IgD-negative memory B cell (primary cell): ENCODE measurements at regions not wholly inside any gene's neighbourhood (a gene's known extent, or its start where the extent isn't known, plus 50 kb on each side); places are given as distances from the start of the nearest gene placed in this dataset.
"Not testable (repeated sequence)": the region's sequence is repeated elsewhere in the genome, so short reads cannot be mapped to it uniquely, and the experiment has no call there.

Experiments
- H3K27ac Mint-ChIP-seq, 3 donors: one replicate each; pipeline ENCODE4 v1.8.0; 2020 to 2022; ENCODE audit warnings: mild to moderate bottlenecking in 3 of 3, mixed read lengths in 3 of 3, moderate library complexity in 1 of 3
- H3K27me3 Mint-ChIP-seq: one replicate; pipeline ENCODE4 v1.8.0; 2021; ENCODE audit warnings: mixed read lengths
- H3K36me3 Mint-ChIP-seq: one replicate; pipeline ENCODE4 v1.8.0; 2020; ENCODE audit warnings: mild to moderate bottlenecking, mixed read lengths
- H3K4me1 Mint-ChIP-seq, 3 donors: one replicate each; pipeline ENCODE4 v1.8.0; 2020 to 2022; ENCODE audit warnings: mixed read lengths in 3 of 3, mild to moderate bottlenecking in 1 of 3
- H3K4me3 Mint-ChIP-seq, 4 donors: one replicate each; pipeline ENCODE4 v1.8.0; 2020 to 2022; ENCODE audit warnings: mild to moderate bottlenecking in 4 of 4, mixed read lengths in 4 of 4, moderate library complexity in 3 of 4
- H3K9me3 Mint-ChIP-seq, 3 donors: one replicate each; pipeline ENCODE4 v1.8.0; 2020 to 2021; ENCODE audit warnings: mixed read lengths in 3 of 3, mild to moderate bottlenecking in 1 of 3

DNA sequence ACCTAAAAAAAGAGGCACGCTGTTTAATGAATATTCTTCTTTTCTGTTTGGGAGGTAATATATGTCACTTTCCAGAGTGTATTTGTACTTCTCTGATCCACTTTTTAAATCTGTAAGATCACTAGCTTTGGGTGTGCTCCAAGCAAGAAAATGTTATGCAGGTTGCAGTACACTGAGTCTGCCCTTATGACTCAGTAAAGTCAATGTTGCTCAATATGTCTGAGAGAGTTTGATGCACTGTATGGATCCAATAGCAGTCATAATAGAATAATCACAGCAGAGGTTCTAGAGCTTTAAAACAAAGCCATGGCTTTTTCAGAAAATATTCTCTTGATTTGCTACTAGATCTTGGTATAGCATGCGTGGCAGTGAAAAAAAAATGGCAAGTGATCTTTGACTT lies 525.3 kb upstream of the HTR1E start:
- Mint-ChIP-seq H3K4me3 (no peak overlapping the region), H3K36me3 (no peaks in the 10 kb centered on the region), H3K27me3 (no peaks in the 10 kb centered on the region), H3K9me3 (peaks cover 0 to 6% (median 2%) of the 10 kb centered on the region in 3 donors), H3K27ac (no peak overlapping the region), H3K4me1 (no peaks in the 10 kb centered on the region)

DNA sequence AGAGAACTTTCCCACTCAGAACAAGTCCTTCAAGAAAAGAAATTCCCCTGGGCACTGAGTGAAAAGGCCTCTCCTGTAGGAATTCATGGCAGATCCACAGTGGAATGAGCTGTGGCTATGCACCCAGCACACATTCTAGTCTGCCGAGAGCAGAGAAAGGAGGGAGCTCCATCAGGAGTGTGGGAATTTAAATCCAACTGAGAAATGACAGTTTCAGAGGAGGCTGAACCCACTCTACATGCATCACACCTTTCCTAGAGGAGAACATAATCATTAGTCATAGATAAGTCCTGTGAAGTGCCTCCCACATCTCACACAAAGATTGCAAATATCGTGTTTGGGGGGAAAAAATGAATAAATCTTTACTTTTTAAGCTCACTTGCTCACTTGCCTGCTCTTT lies 530.2 kb upstream of the HTR1E start:
- Mint-ChIP-seq H3K4me1 (no peaks in the 10 kb centered on the region), H3K27ac (no peak overlapping the region), H3K27me3 (no peaks in the 10 kb centered on the region), H3K36me3 (no peaks in the 10 kb centered on the region), H3K9me3 (peaks cover 2 to 8% (median 3%) of the 10 kb centered on the region in 3 donors), H3K4me3 (no peak overlapping the region)

DNA sequence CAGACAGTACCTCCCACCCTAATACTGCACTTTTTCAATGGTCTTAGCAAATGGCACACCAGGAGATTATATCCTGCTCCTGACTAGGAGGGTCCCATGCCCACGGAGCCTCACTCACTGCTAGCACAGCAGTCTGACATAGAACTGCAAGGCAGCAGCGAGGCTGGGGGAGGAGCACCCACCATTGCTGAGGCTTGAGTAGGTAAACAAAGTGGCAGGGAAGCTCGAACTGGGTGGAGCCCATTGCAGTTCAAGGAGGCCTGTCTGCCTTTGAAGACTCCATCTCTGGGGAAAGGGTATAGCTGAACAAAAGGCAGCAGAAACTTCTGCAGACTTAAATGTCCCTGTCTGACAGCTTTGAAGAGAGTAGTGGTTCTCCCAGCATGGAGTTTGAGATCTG lies 544.5 kb upstream of the HTR1E start:
- H3K9me3 Mint-ChIP-seq, result peaks cover 3 to 18% (median 9%) of the 10 kb centered on the region in 3 donors
- H3K27me3 Mint-ChIP-seq, H3K4me1 Mint-ChIP-seq, H3K4me3 Mint-ChIP-seq, H3K36me3 Mint-ChIP-seq, H3K27ac Mint-ChIP-seq: not testable (repeated sequence)

DNA sequence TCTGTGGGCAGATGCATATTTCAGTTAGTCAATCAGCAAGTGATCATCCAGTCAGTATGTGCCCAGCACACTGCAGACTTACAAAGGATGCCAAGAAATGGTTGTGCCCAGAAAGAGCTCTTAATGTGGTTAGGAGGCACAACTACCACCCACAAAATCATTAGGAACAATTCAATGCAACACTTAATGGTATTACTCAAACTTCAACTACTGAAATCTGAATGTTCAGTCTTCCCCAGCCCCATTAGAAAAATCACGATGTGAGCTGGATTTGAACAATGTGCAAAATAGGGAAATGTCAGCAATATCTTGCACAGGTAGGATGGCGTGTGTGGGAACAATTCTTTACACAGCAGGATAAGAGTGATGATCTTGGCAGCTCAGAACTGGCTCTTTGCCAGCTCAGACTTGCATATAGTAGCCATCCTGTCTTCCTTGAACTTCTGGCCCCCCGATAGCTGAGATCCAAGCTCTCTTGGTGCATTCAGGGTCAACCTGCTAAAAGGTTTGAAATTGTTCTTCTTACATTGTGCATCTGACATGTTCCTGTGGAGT lies 556.7 kb upstream of the HTR1E start:
- Mint-ChIP-seq H3K4me3 (no peak overlapping the region), H3K27ac (no peak overlapping the region), H3K27me3 (no peaks in the 10 kb centered on the region), H3K9me3 (peaks cover 0 to 10% (median 3%) of the 10 kb centered on the region in 3 donors), H3K36me3 (no peaks in the 10 kb centered on the region), H3K4me1 (no peaks in the 10 kb centered on the region)

DNA sequence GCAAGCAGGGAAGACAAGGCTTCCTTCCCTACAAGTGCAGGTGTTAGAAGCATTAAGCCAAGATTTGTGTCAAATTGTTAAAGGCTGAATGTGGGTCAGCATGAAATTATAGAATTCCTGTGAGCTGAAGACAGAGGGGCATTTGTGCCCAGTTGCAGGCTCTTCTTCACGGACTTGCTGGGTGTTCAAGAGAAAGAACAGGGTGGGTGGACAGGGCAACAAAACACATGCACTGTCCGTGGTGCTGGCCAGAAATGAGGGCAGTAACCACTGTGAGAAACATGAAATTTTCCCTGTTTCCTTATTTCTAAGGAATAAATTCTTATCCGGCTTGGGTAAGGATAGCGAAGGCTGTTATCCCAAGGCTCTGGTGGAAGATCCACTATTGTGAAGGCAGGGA lies 579.5 kb upstream of the HTR1E start:
- no peaks in the 10 kb centered on the region for H3K4me1 Mint-ChIP-seq
- no peak overlapping the region for H3K4me3 Mint-ChIP-seq
- no peaks in the 10 kb centered on the region for H3K36me3 Mint-ChIP-seq
- peaks cover 0 to 7% (median 0%) of the 10 kb centered on the region in 3 donors for H3K9me3 Mint-ChIP-seq
- peaks cover 1% of the 10 kb centered on the region for H3K27me3 Mint-ChIP-seq
- no peak overlapping the region for H3K27ac Mint-ChIP-seq

DNA sequence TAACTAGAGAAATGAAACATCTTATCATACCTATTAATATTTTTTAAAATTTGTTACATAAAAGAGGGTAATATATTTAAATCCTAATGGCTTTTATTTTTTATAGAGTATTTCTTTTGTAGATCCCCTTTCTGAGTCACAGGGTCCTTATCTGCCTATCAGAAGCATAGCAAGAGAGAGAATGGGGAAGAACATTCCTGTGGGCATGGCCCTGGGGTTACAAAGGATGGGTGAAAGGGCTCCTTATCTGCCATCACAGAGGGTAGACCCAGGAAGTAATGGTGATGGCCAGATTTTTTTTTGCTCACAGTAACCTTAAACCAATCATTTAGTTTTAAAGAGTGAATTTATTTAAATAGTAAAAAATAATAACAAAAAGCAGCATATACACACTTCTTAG lies 582.1 kb upstream of the HTR1E start:
- H3K27me3 Mint-ChIP-seq, result peaks cover 1% of the 10 kb centered on the region
- no peaks in the 10 kb centered on the region for H3K36me3 Mint-ChIP-seq
- H3K4me3 Mint-ChIP-seq, result no peak overlapping the region
- peaks cover 0 to 8% (median 4%) of the 10 kb centered on the region in 3 donors for H3K9me3 Mint-ChIP-seq
- H3K27ac Mint-ChIP-seq, result no peak overlapping the region
- no peaks in the 10 kb centered on the region for H3K4me1 Mint-ChIP-seq

DNA sequence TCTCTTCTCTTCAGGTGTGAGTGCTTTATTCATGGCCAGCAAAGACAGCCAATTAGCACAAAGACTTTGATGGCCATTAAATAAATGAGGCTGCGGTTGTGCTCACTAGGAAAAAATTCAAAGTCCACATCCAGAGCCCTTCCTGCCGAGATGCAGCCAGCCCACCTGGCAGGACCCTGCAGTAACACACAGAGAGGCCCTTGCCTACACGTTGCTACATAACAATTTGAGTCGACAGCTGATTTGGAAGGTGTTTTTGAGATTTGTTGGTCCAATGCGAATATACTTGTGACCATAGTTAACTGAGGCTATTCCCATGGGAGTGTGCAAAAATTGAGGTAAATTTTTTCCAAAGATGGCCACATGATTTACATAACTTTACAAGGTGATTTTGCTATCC lies 605.4 kb upstream of the HTR1E start:
- Mint-ChIP-seq H3K27ac (no peak overlapping the region), H3K27me3 (no peaks in the 10 kb centered on the region), H3K9me3 (peaks cover 0 to 5% (median 2%) of the 10 kb centered on the region in 3 donors), H3K36me3 (no peaks in the 10 kb centered on the region), H3K4me3 (no peak overlapping the region), H3K4me1 (no peaks in the 10 kb centered on the region)

DNA sequence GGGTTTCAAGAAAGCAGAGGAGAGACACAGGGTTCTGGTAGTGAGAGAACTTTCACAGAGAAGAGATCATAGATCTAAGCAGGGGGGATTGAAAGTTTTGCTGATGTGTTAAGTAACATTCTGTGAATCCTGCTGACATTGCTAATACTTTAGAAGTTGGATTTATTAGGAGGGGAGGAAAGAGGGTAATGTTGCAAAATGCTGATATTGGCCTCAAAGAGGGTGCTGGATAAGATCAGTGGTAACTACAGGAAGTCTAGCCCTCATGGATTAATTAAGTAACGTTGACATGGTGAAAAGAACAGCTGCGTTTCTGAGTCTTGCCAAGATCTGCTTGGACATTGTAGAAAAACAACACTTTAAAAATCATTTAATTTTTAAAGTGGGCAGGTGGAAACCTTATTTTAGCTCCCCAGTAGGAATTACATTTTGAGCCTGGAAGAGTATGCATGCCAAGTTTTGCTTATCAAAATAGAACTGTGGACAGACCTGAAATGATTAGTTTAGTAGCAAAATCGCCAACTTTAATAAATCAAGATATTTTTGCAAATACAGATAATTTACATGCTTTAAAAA lies 606.0 kb upstream of the HTR1E start:
- Mint-ChIP-seq H3K27ac (no peak overlapping the region), H3K4me3 (no peak overlapping the region), H3K9me3 (peaks cover 0 to under 1% (median 0%) of the 10 kb centered on the region in 3 donors), H3K36me3 (no peaks in the 10 kb centered on the region), H3K4me1 (no peaks in the 10 kb centered on the region), H3K27me3 (no peaks in the 10 kb centered on the region)

DNA sequence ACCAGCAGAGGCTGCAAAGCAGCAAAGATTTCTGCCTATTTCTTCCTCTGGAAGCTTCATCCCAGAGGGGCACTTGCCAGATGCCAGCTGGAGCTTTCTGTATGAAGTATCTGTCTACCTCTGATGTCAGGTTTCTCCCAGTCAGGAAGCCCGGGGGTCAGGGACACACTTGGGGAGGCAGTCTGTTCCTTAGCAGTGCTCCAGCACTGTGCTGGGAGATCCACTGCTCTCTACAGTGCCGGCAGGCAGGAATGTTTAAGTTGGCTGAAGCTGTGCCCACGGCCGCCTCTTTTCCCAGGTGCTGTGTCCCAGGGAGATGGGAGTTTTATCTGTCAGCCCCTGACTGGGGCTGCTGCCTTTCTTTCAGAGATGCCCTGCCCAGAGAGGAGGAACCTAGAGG lies 631.1 kb upstream of the HTR1E start:
- Mint-ChIP-seq H3K4me1 (no peaks in the 10 kb centered on the region), H3K27me3 (no peaks in the 10 kb centered on the region), H3K27ac (no peak overlapping the region), H3K36me3 (peaks cover 2% of the 10 kb centered on the region), H3K9me3 (peaks cover 4 to 7% (median 6%) of the 10 kb centered on the region in 3 donors), H3K4me3 (no peak overlapping the region)

DNA sequence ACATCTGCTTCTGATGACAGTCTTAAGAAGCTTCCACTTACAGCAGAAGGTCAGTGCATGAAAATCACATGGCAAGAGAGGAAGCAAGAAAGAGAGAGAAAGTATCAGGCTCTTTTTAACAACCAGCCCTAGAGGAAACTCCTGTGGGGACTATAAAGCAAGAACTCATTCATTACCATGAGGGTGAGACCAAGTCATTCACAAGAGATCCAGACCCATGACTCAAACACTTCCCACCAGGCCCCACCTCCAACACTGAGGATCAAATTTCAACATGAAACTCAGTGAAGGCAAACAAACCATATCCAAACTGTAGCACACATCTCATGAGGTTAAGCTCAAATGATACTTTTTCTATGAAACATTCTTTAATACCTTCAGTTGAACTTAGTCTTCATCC lies 643.2 kb upstream of the SYNCRIP start:
- no peak overlapping the region for H3K4me3 Mint-ChIP-seq
- peaks cover 3 to 6% (median 4%) of the 10 kb centered on the region in 3 donors for H3K9me3 Mint-ChIP-seq
- H3K27ac Mint-ChIP-seq, result no peak overlapping the region
- H3K36me3 Mint-ChIP-seq, result no peaks in the 10 kb centered on the region
- no peaks in the 10 kb centered on the region for H3K27me3 Mint-ChIP-seq
- H3K4me1 Mint-ChIP-seq, result no peaks in the 10 kb centered on the region

DNA sequence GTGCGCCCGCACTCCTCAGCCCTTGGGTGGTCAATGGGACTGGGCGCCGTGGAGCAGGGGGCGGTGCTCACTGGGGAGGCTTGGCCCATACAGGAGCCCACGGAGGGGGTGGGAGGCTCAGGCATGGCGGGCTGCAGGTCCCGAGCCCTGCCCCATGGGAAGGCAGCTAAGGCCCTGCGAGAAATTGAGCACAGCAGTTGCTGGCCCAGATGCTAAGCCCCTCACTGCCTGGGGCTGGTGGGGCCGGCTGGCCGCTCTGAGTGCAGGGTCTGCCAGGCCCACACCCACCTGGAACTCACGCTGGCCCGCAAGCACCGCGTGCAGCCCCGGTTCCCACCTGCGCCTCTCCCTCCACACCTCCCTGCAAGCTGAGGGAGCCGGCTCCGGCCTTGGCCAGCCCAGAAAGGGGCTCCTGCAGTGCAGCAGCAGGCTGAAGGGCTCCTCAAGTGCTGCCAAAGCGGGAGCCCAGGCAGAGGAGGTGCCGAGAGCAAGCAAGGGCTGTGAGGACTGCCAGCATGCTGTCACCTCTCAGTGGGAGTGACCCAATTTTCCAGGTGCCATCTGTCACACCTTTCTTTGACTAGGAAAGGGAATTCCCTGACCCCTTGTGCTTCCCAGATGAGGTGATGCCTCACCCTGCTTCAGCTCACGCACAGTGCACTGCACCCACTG lies 642.3 kb upstream of the SYNCRIP start:
- not testable (repeated sequence) for H3K36me3 Mint-ChIP-seq, H3K27me3 Mint-ChIP-seq, H3K4me3 Mint-ChIP-seq, H3K9me3 Mint-ChIP-seq, H3K4me1 Mint-ChIP-seq, H3K27ac Mint-ChIP-seq

DNA sequence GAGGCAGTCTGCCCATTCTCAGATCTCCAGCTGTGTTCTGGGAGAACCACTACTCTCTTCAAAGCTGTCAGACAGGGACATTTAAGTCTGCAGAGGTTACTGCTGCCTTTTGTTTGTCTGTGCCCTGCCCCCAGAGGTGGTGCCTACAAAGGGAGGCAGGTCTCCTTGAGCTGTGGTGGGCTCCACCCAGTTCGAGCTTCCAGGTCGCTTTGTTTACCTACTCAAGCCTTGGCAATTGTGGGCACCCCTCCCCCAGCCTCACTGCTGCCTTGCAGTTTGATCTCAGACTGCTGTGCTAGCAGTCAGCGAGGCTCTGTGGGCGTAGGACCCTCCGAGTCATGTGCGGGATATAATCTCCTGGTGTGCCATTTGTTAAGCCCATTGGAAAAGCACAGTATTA lies 640.9 kb upstream of the SYNCRIP start:
- not testable (repeated sequence) for H3K9me3 Mint-ChIP-seq, H3K27ac Mint-ChIP-seq, H3K36me3 Mint-ChIP-seq, H3K27me3 Mint-ChIP-seq, H3K4me3 Mint-ChIP-seq, H3K4me1 Mint-ChIP-seq

DNA sequence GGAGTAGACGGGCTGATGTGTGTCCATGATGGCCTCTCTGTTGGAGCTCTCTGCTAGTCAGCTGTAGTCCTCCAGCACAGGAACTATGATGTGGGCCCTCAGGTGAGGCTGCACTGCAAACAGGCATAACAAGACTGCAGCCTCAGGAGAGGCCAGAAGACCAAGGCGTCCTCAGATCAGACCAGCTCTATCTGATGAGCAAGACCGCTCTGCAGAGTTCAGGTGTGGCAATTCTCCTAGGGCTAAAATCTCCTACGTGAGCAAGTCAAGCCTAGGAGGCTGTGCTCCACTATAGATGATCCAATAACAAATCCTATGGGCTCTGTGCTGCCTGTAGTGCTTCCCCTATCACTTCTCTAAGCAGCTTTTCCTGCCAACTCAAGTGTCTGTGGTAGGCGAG lies 633.4 kb upstream of the SYNCRIP start:
- Mint-ChIP-seq H3K27me3 (no peaks in the 10 kb centered on the region), H3K9me3 (peaks cover 2 to 3% (median 2%) of the 10 kb centered on the region in 3 donors), H3K4me1 (no peaks in the 10 kb centered on the region)

DNA sequence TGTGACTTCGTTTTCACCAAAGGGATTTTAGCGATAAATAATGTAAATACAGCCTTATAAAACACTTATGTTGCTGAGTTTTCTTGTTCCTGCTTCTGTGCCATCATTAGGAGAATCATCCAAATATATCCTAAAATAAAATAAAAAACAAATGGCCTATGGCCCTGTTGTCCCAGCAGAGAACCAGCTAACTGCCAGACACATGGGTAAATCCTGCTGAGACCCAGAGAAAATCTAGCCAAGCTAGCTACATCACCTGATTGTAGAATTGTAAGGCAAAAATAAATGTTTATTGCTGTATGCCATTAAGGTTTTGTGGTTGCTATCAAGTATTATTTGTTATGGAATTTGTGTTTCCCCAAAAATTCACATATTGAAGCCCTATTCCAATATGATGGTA lies 631.2 kb upstream of the SYNCRIP start:
- no peak overlapping the region for H3K27ac Mint-ChIP-seq
- H3K9me3 Mint-ChIP-seq, result peaks cover 3 to 7% (median 4%) of the 10 kb centered on the region in 3 donors
- no peaks in the 10 kb centered on the region for H3K4me1 Mint-ChIP-seq
- H3K36me3 Mint-ChIP-seq, result no peaks in the 10 kb centered on the region
- no peak overlapping the region for H3K4me3 Mint-ChIP-seq
- H3K27me3 Mint-ChIP-seq, result no peaks in the 10 kb centered on the region

More for the DNA sequence above, 633.4 kb upstream of the SYNCRIP start:
- Mint-ChIP-seq H3K27ac (peak overlapping the region in 1 of 3 donors; percentile 86), H3K4me3 (no peak overlapping the region), H3K36me3 (no peaks in the 10 kb centered on the region)

DNA sequence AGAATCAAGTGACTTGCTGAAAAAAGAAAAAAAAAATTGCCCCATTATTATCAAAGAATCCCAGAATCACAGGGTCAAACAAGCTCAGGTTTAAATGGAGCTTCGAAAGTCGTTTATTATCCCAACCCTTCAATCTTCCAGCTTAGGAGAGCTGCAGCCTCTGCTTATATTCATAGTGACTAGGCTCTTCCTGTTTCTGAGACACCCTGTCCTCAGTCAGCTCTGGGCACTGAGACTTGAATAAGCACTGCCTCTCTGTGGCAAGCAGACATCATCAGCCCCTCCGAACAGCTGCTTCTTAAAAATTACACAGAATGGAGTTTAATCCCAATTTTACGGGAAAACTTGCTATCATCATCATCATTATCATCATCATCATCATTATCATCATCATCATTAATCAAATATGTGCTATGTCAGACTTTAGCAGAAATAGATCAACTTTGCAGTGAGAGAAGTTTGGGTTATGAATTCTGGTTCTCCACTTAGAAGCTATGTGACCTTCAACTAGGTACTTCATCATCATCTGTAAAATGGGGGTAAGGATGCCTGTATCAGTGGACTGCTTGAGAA lies 614.0 kb upstream of the SYNCRIP start:
- H3K4me1 Mint-ChIP-seq, result no peaks in the 10 kb centered on the region
- H3K4me3 Mint-ChIP-seq, result no peak overlapping the region
- no peaks in the 10 kb centered on the region for H3K27me3 Mint-ChIP-seq
- peaks cover 4 to 21% (median 5%) of the 10 kb centered on the region in 3 donors for H3K9me3 Mint-ChIP-seq
- H3K36me3 Mint-ChIP-seq, result peaks cover under 1% of the 10 kb centered on the region
- no peak overlapping the region for H3K27ac Mint-ChIP-seq

DNA sequence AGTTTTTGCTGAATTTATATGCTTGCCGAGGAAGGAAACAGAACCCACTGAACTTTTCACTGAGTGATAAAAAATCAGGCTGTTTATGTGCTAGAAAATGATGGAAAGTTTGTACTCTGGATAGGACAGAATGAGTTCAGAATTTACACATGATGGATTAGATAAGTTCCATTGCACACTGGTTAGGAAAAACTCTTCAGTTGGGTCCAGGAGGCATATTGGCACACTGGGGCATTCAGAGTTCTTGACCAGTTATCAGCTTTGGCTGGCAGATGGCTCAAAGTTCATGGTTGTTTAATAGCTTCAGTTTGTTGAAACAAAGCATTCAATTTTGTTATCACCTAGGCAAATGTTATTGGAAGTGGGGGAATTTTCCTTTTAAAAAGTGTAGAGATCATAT lies 613.3 kb upstream of the SYNCRIP start:
- no peaks in the 10 kb centered on the region for H3K27me3 Mint-ChIP-seq
- H3K4me3 Mint-ChIP-seq, result no peak overlapping the region
- H3K27ac Mint-ChIP-seq, result no peak overlapping the region
- peaks cover 1% of the 10 kb centered on the region for H3K36me3 Mint-ChIP-seq
- no peaks in the 10 kb centered on the region for H3K4me1 Mint-ChIP-seq
- peaks cover 4 to 16% (median 5%) of the 10 kb centered on the region in 3 donors for H3K9me3 Mint-ChIP-seq
